ENCODE measurements at regions not wholly inside any gene's neighbourhood (a gene's known extent, or its start where the extent isn't known, plus 50 kb on each side); places are given as distances from the start of the nearest gene placed in this dataset.

- TF ChIP-seq CTCF (IDR thresholded peaks at IDR 0.05; ENCODE audit: insufficient read depth, low read length, poor library complexity, severe bottlenecking) (no peak), EZH2phosphoT487 (conservative IDR thresholded peaks at IDR 0.05; ENCODE audit: low read length) (no peak)
Observed at GRCh38 chr2:16325016-16325975, 340.3 kb downstream of the CYRIA start.
